ENCODE measurements at regions not wholly inside any gene's neighbourhood (a gene's known extent, or its start where the extent isn't known, plus 50 kb on each side); places are given as distances from the start of the nearest gene placed in this dataset.

DNA sequence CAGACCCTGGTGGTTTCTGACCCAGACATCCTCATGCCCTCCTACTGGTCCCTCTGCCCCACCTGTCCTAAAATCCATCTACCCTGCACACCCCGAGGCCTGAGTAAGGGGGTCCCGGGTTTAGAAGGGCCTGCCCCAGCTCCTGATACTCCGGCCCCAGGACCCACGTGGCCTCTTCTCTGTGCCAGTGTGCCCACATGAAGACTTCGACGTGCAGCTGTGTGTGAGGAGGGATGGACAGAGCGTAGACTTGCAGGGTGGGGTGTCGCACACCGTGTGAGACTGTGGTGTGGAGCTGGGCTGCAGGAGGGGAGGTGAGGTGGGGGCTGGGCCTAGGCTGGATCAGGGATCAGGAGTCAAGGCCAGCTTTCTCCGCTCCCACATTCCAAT lies 461.1 kb downstream of the PTPRU start:
- no peak overlapping the region for H3K4me3 ChIP-seq (ENCODE audit: low read depth, low read length)
- DNase-seq (ENCODE audit: low read depth) = no peak
- TF ChIP-seq, protein P1, sequence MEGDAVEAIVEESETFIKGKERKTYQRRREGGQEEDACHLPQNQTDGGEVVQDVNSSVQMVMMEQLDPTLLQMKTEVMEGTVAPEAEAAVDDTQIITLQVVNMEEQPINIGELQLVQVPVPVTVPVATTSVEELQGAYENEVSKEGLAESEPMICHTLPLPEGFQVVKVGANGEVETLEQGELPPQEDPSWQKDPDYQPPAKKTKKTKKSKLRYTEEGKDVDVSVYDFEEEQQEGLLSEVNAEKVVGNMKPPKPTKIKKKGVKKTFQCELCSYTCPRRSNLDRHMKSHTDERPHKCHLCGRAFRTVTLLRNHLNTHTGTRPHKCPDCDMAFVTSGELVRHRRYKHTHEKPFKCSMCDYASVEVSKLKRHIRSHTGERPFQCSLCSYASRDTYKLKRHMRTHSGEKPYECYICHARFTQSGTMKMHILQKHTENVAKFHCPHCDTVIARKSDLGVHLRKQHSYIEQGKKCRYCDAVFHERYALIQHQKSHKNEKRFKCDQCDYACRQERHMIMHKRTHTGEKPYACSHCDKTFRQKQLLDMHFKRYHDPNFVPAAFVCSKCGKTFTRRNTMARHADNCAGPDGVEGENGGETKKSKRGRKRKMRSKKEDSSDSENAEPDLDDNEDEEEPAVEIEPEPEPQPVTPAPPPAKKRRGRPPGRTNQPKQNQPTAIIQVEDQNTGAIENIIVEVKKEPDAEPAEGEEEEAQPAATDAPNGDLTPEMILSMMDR (conservative IDR thresholded peaks at IDR 0.05; ENCODE audit: low read depth, low read length) = no peak

DNA sequence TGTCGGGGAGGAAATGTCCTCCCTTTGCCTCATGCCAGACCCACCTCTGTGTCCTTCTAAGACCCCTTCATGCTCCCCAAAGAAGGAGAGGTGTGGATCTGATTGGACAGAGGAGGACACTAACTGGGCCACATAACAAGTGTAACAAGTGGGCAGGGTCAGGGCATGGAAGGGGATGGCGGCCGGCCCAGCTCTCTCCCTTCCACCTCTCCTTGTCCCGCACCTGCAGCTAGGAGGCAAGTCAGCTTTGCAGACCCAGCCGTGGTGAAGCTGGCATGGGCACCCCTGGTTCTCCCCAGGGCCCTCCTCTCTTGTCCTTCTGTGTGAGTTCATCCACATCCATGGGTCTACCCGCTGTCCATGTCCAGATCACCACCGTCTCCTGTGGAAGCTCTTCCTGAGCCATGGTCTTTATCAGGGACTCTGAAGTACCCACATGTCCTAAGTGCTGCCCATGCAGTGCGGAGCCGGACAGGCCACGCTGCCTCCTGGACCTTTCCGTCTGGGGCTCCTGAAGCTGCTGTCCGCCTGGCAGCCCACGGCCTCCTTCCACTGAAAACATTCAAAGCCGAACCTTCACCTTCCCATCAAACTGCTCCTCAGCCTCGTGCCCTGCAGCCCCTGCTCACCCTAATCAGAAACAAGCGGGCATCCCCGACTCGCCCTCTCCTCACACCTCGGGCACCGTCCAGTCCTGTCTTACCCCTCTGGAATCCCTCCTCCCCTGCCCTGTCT lies 460.5 kb downstream of the PTPRU start:
- TF ChIP-seq, protein P1 (conservative IDR thresholded peaks at IDR 0.05; ENCODE audit: low read depth, low read length) = no peak
- DNase-seq (ENCODE audit: low read depth) = no peak
- no peak overlapping the region for H3K4me3 ChIP-seq (ENCODE audit: low read depth, low read length)

DNA sequence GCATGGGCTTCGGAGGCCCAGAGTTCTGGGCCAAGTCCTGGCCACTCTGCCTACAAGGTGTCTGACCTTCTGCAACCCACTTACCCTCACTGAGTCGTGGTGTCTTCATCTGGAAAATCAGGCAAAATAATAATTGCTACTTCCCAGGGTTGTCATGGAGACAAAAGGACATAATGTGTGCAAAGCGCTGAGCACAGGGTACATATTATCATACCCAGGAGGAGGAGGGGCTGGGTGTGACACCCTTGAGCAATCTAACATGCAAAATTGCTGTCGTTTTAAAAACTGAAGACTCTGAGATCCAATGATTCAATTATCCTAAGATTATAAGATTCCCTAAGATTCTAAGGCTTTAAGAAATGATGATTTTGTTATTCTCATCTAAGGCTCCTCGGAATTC lies 459.5 kb downstream of the PTPRU start:
- TF ChIP-seq, protein P1 (conservative IDR thresholded peaks at IDR 0.05; ENCODE audit: low read depth, low read length) = no peak

DNA sequence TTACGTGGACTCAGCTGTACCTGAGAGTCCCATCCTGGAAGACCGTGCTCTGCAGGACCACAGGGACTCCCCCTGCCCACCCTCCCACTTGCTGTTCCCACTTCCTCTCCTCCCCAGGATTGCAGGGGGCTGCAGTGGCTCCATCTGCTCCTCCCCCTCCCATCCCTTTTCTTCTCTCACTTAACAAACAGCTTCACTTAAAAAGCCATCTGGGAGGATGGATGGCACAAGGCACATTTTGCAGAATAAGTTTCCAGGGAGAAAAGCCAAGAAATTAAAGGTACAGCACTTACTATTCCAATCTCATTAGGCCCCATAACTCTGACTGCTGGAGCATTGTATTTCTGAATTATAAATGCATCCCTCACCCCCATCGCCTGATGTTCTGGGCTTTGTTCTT lies 458.7 kb downstream of the PTPRU start:
- TF ChIP-seq, protein P1 (conservative IDR thresholded peaks at IDR 0.05; ENCODE audit: low read depth, low read length) = no peak
- DNase-seq (ENCODE audit: low read depth) = no peak

More for the DNA sequence above, 459.5 kb downstream of the PTPRU start:
- no peak overlapping the region for H3K4me3 ChIP-seq (ENCODE audit: low read depth, low read length)
- no peak for DNase-seq (ENCODE audit: low read depth)

DNA sequence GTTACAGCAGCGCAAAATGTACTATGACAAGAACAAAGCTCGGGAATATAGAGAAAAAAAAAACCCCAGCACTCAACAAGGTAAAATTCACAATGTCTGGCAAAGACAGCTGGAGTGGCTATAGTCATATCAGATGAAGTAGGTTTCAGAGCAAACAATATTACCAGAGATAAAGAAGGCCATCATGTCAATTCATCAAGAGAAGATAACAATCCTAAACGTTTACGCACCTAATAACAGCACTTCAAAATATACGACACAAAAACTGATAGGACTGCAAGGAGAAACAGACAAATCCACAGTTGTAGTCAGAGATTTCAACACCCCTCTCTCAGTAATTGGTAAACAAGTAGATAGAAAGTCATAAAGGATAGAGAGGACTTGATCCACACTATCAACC lies 455.2 kb downstream of the PTPRU start:
- TF ChIP-seq, protein P1 (conservative IDR thresholded peaks at IDR 0.05; ENCODE audit: low read depth, low read length) = no peak
- no peak overlapping the region for H3K4me3 ChIP-seq (ENCODE audit: low read depth, low read length)
- DNase-seq (ENCODE audit: low read depth) = no peak

More for the DNA sequence above, 458.7 kb downstream of the PTPRU start:
- no peak overlapping the region for H3K4me3 ChIP-seq (ENCODE audit: low read depth, low read length)

DNA sequence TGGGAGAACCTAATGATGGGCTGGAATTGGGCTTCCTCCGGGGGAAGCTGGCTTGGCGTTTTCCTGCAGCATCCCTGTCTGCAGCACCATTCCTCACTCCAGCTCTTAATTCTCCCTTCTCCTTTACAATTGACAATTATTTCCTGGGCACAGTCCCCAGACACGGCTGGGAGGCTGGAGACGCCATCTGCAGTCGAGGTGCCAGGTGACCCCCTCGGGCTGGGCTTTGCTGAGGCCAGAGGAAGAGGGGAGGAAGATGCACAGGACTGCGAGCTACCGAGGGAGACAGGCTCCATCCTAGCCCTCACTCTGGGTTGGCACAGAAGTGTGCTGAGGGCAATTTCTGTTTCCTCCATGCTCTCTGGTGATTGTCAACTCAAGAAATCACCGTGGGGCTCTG lies 453.8 kb downstream of the PTPRU start:
- no peak overlapping the region for H3K4me3 ChIP-seq (ENCODE audit: low read depth, low read length)
- DNase-seq (ENCODE audit: low read depth) = no peak
- TF ChIP-seq, protein P1 (conservative IDR thresholded peaks at IDR 0.05; ENCODE audit: low read depth, low read length) = no peak

All from choroid plexus epithelial cell (primary cell).